Neuronal stem cell (in vitro differentiated cells): ENCODE measurements at regions not wholly inside any gene's neighbourhood (a gene's known extent, or its start where the extent isn't known, plus 50 kb on each side); places are given as distances from the start of the nearest gene placed in this dataset.
A peak's percentile ranks its signal among the peaks of the same experiment; 100 is the strongest.
"Not testable (repeated sequence)": the region's sequence is repeated elsewhere in the genome, so short reads cannot be mapped to it uniquely, and the experiment has no call there.

Experiments used
- DNase-seq: peaks from one replicate; pipeline ENCODE4 v3.0.0-alpha.2; 2013; ENCODE audit warnings: low spot score
- H2AFZ ChIP-seq: one replicate; pipeline ENCODE4 v1.6.1; 2013; ENCODE audit warnings: mild to moderate bottlenecking, low read length, inconsistent platforms
- H2AK5ac ChIP-seq: 2 replicates; pipeline ENCODE4 v1.6.1; 2013; ENCODE audit warnings: low read depth, mild to moderate bottlenecking, inconsistent platforms, low read length, moderate library complexity, mixed read lengths
- H2BK120ac ChIP-seq: 2 replicates; pipeline ENCODE4 v1.6.1; 2013; ENCODE audit warnings: low read depth, mild to moderate bottlenecking, inconsistent platforms, low read length, moderate library complexity, mixed read lengths
- H2BK12ac ChIP-seq: one replicate; pipeline ENCODE4 v1.6.1; 2013; ENCODE audit warnings: low read length, inconsistent platforms
- H2BK15ac ChIP-seq: 2 replicates; pipeline ENCODE4 v1.6.1; 2013; ENCODE audit warnings: mild to moderate bottlenecking, low read length, inconsistent platforms, mixed read lengths
- H2BK5ac ChIP-seq: one replicate; pipeline ENCODE4 v1.6.1; 2013; ENCODE audit warnings: inconsistent platforms, mild to moderate bottlenecking, low read length, moderate library complexity
- H3K14ac ChIP-seq: one replicate; pipeline ENCODE4 v1.6.1; 2013; ENCODE audit warnings: low read length, inconsistent platforms
- H3K18ac ChIP-seq: 2 replicates; pipeline ENCODE4 v1.6.1; 2013; ENCODE audit warnings: low read length, inconsistent platforms
- H3K23ac ChIP-seq: 2 replicates; pipeline ENCODE4 v1.6.1; 2013; ENCODE audit warnings: low read depth, mild to moderate bottlenecking, mixed read lengths, low read length, inconsistent platforms; ENCODE audit not compliant: poor library complexity
- H3K27ac ChIP-seq: replicated peaks from 3 replicates; pipeline ENCODE4 v1.5.1; 2013; ENCODE audit warnings: low read length, inconsistent platforms
- H3K27me3 ChIP-seq, 3 experiments: 2 replicates each; pipeline ENCODE4 v1.6.1; 2013; ENCODE audit warnings: low read length in 3 of 3, mild to moderate bottlenecking in 2 of 3, inconsistent platforms in 1 of 3, low read depth in 1 of 3, mixed read lengths in 1 of 3, moderate library complexity in 1 of 3; ENCODE audit not compliant: control insufficient read depth in 3 of 3, insufficient read depth in 3 of 3
- H3K36me3 ChIP-seq, 2 donors: replicated peaks in 1 of 2; 2 replicates each; pipeline ENCODE4 v1.6.1; 2013; ENCODE audit warnings: low read length in 2 of 2; ENCODE audit not compliant: control insufficient read depth in 2 of 2, insufficient read depth in 2 of 2
- H3K4ac ChIP-seq: 2 replicates; pipeline ENCODE4 v1.6.1; 2013; ENCODE audit warnings: inconsistent platforms, mild to moderate bottlenecking, low read length, moderate library complexity
- H3K4me1 ChIP-seq, 2 donors: 1 replicate in 1 of 2; 2 replicates in 1 of 2; pipeline ENCODE4 v1.6.1; 2013; ENCODE audit warnings: low read length in 2 of 2, low read depth in 1 of 2; ENCODE audit not compliant: control insufficient read depth in 2 of 2, insufficient read depth in 1 of 2
- H3K4me2 ChIP-seq: one replicate; pipeline ENCODE4 v1.6.1; 2013; ENCODE audit warnings: mild to moderate bottlenecking, low read length, inconsistent platforms; ENCODE audit not compliant: insufficient read depth, poor library complexity, severe bottlenecking
- H3K4me3 ChIP-seq, 2 donors: 2 replicates each; pipeline ENCODE4 v1.5.1; 2013; ENCODE audit warnings: low read length in 2 of 2, mild to moderate bottlenecking in 2 of 2, inconsistent platforms in 1 of 2, moderate library complexity in 1 of 2
- H3K79me1 ChIP-seq: one replicate; pipeline ENCODE4 v1.6.1; 2013; ENCODE audit warnings: low read depth, mild to moderate bottlenecking, inconsistent platforms, low read length, moderate library complexity
- H3K9ac ChIP-seq: one replicate; pipeline ENCODE4 v1.6.1; 2013; ENCODE audit warnings: mild to moderate bottlenecking, low read depth, low read length, inconsistent platforms; ENCODE audit not compliant: poor library complexity
- H3K9me3 ChIP-seq, 2 donors: replicated peaks in 1 of 2; 2 replicates each; pipeline versions ENCODE3 to v1.6.1; 2013; ENCODE audit warnings: low read length in 2 of 2, mild to moderate bottlenecking in 2 of 2, inconsistent platforms in 1 of 2, low read depth in 1 of 2, mixed read lengths in 1 of 2, moderate library complexity in 1 of 2; ENCODE audit not compliant: control insufficient read depth in 2 of 2, insufficient read depth in 1 of 2
- H4K8ac ChIP-seq: one replicate; pipeline ENCODE4 v1.6.1; 2013; ENCODE audit warnings: low read depth, mild to moderate bottlenecking, inconsistent platforms, low read length, moderate library complexity
- H4K91ac ChIP-seq: one replicate; pipeline ENCODE4 v1.6.1; 2013; ENCODE audit warnings: low read length, low read depth, mild to moderate bottlenecking, inconsistent platforms; ENCODE audit not compliant: poor library complexity
- WGBS, 2 donors: extraction: QIAGEN DNeasy Blood & Tissue Kit; methylation state at CpG; one replicate each; pipeline ENCODE4 v1.1.7; 2013; ENCODE audit warnings: missing lambda C conversion rate in 2 of 2, mixed read lengths in 1 of 2; ENCODE audit not compliant: insufficient read length in 2 of 2, insufficient replicate concordance in 1 of 2; ENCODE audit errors: extremely low coverage in 2 of 2; 5-methylcytosine and 5-hydroxymethylcytosine counted together

- no CpG with 5 or more reads among the region's 47 CpGs for WGBS, 2 donors
- H2BK5ac ChIP-seq = not testable (repeated sequence)
Measured at GRCh38 chr2:87075054-87075790, 53.6 kb upstream of the PLGLB1 start.

GRCh38 chr2:87075791-87076252 is 54.2 kb upstream of the PLGLB1 start:
- WGBS, 2 donors = no CpG with 5 or more reads among the region's 64 CpGs
- DNase-seq = peak; percentile 20

More at GRCh38 chr2:87075054-87075790, 53.6 kb upstream of the PLGLB1 start:
- not testable (repeated sequence) for H4K8ac ChIP-seq, H3K79me1 ChIP-seq, H3K23ac ChIP-seq, H3K9me3 ChIP-seq, H2AK5ac ChIP-seq, H3K27me3 ChIP-seq, DNase-seq, H3K4ac ChIP-seq, H4K91ac ChIP-seq, H2BK120ac ChIP-seq, H3K14ac ChIP-seq, H3K27ac ChIP-seq, H3K4me1 ChIP-seq, H3K18ac ChIP-seq, H2BK12ac ChIP-seq, H3K36me3 ChIP-seq, H2BK15ac ChIP-seq
- H3K4me2 ChIP-seq = peak overlapping the region; percentile 23
- H2AFZ ChIP-seq = peak overlapping the region; percentile 89
- peak overlapping the region; percentile 4 for H3K9ac ChIP-seq
- peak overlapping the region; percentile 63 to 93 for H3K4me3 ChIP-seq

GRCh38 chr2:87076253-87077123 is 54.8 kb upstream of the PLGLB1 start:
- Histone ChIP-seq H3K27ac (peak overlapping the region; percentile 79), H3K18ac (peak overlapping the region; percentile 64), H2AFZ (peak overlapping the region; percentile 89), H3K4me3 (peak overlapping the region; percentile 63 to 93), H3K4me2 (peak overlapping the region; percentile 49)
- not testable (repeated sequence) for H3K9ac ChIP-seq, H3K9me3 ChIP-seq, H4K91ac ChIP-seq, H3K23ac ChIP-seq, H3K79me1 ChIP-seq, H3K14ac ChIP-seq, H2BK15ac ChIP-seq, H2BK12ac ChIP-seq, H2AK5ac ChIP-seq, H3K27me3 ChIP-seq, H2BK120ac ChIP-seq, H3K36me3 ChIP-seq, H2BK5ac ChIP-seq, H3K4me1 ChIP-seq, H4K8ac ChIP-seq, H3K4ac ChIP-seq
- no CpG with 5 or more reads among the region's 84 CpGs for WGBS, 2 donors
- DNase-seq = peak; percentile 79

More at GRCh38 chr2:87075791-87076252, 54.2 kb upstream of the PLGLB1 start:
- Histone ChIP-seq H3K4me2 (peak overlapping the region; percentile 23), H3K18ac (peak overlapping the region; percentile 64), H2AFZ (peak overlapping the region; percentile 89), H3K9ac (peak overlapping the region; percentile 71), H3K4me3 (peak overlapping the region; percentile 63 to 93), H3K27ac (peak overlapping the region; percentile 79)
- not testable (repeated sequence) for H2BK5ac ChIP-seq, H2BK12ac ChIP-seq, H3K9me3 ChIP-seq, H3K27me3 ChIP-seq, H2BK120ac ChIP-seq, H2BK15ac ChIP-seq, H3K23ac ChIP-seq, H3K14ac ChIP-seq, H3K79me1 ChIP-seq, H4K8ac ChIP-seq, H2AK5ac ChIP-seq, H3K36me3 ChIP-seq, H4K91ac ChIP-seq, H3K4ac ChIP-seq, H3K4me1 ChIP-seq

GRCh38 chr2:87077124-87077446 is 55.4 kb upstream of the PLGLB1 start:
- H3K36me3 ChIP-seq, H3K27me3 ChIP-seq, H3K14ac ChIP-seq, H2BK5ac ChIP-seq, H3K79me1 ChIP-seq, H3K9me3 ChIP-seq, H3K4me1 ChIP-seq, H3K23ac ChIP-seq, DNase-seq, H2BK120ac ChIP-seq, H4K8ac ChIP-seq, H2BK12ac ChIP-seq, H3K18ac ChIP-seq, H4K91ac ChIP-seq, H2AK5ac ChIP-seq, H3K27ac ChIP-seq, H2BK15ac ChIP-seq, H3K4ac ChIP-seq, H3K9ac ChIP-seq: not testable (repeated sequence)
- WGBS, 2 donors = no CpG with 5 or more reads among the region's 26 CpGs
- Histone ChIP-seq H2AFZ (peak overlapping the region; percentile 89), H3K4me2 (peak overlapping the region; percentile 49), H3K4me3 (peak overlapping the region; percentile 63 to 83)
